ENCODE measurements at regions not wholly inside any gene's neighbourhood (a gene's known extent, or its start where the extent isn't known, plus 50 kb on each side); places are given as distances from the start of the nearest gene placed in this dataset.

DNA sequence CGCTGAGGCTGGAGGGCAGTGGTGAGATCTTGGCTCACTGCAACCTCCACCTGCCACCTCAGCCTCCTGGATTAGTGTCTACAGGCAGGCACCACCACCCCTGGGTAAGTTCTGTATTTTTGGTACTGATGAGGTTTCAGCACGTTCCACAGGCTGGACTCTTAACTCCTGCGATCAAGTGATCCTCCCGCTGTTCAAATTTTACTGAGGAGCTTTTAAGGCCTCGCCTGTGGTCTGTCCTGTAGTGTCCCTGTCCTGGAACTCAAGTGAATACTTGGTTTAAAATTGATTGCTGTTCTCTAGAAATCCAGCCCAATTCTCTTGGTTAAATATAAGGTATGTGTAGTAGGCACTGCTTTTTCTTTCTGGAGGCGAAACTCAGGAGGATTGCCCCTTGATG, 65.2 kb downstream of the DPRX start:
- H3K9me3 ChIP-seq (ENCODE audit: control insufficient read depth, insufficient read depth, low read length), result peaks cover 7% of the 10 kb centered on the region
- H3K4me3 ChIP-seq (ENCODE audit: low read length), result no peak overlapping the region
- H3K36me3 ChIP-seq (ENCODE audit: control insufficient read depth, insufficient read depth, low read length), result peaks cover 22% of the 10 kb centered on the region; the same call in 1 of the 2 replicates
- no CpG with 5 or more reads among the region's 6 CpGs for WGBS (ENCODE audit: insufficient coverage, insufficient read length)
- no peak overlapping the region for H3K27ac ChIP-seq (ENCODE audit: low read length)
- H3K27me3 ChIP-seq (ENCODE audit: control insufficient read depth, insufficient read depth, low read length), result no peaks in the 10 kb centered on the region
- H3K4me1 ChIP-seq (ENCODE audit: control insufficient read depth, insufficient read depth, low read length), result no peaks in the 10 kb centered on the region
- peak; percentile 45 for DNase-seq (ENCODE audit: low read depth, low spot score)

DNA sequence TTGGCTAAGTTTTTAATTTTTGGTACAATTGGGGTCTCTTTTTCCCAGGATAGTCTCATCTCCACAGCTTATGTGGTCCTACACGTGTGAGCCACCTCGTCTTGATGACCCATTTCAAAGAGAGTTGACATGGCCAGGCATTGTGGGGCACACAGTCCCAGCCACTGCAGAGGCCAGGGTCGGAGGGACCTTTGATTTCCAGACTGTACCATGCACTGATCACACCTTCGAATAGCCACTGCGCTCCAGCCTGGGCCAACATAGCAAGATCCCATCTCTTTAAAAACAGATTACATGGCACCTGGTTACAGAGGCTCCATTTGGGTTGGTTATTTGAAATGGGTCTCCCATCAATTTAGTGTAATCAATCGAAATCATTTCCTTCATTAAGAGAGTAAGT, 71.6 kb downstream of the DPRX start:
- H3K27me3 ChIP-seq (ENCODE audit: control insufficient read depth, insufficient read depth, low read length), result no peaks in the 10 kb centered on the region
- H3K27ac ChIP-seq (ENCODE audit: low read length), result no peak overlapping the region
- no peak overlapping the region for H3K4me3 ChIP-seq (ENCODE audit: low read length)
- no peaks in the 10 kb centered on the region for H3K9me3 ChIP-seq (ENCODE audit: control insufficient read depth, insufficient read depth, low read length)
- no peak for DNase-seq (ENCODE audit: low read depth, low spot score)
- H3K4me1 ChIP-seq (ENCODE audit: control insufficient read depth, insufficient read depth, low read length), result no peaks in the 10 kb centered on the region
- WGBS (ENCODE audit: insufficient coverage, insufficient read length), result no CpG with 5 or more reads among the region's 6 CpGs
- H3K36me3 ChIP-seq (ENCODE audit: control insufficient read depth, insufficient read depth, low read length), result peaks cover 2% of the 10 kb centered on the region; the same call in 1 of the 2 replicates

DNA sequence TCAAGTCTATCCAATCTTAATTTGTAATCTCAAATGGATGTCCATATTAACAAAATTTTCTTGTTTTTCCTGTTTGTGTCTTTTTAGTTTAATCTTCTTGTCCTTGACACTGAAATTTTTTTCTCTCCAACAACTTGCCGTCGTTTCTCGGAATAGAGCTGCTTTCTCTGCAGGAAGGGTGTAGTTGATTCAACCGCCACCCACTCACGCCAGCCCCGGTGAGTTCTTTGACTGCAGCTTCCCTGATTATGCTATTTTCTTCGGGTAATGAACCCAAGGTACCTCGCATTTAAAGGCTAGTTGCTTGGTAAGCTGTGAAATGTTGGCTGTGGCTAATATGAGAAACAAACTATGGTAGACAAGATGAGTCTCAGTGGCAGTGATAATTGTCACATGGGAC, 72.2 kb downstream of the DPRX start:
- H3K27ac ChIP-seq (ENCODE audit: low read length), result no peak overlapping the region
- H3K27me3 ChIP-seq (ENCODE audit: control insufficient read depth, insufficient read depth, low read length), result no peaks in the 10 kb centered on the region
- H3K9me3 ChIP-seq (ENCODE audit: control insufficient read depth, insufficient read depth, low read length), result no peaks in the 10 kb centered on the region
- no CpG with 5 or more reads among the region's 8 CpGs for WGBS (ENCODE audit: insufficient coverage, insufficient read length)
- H3K4me1 ChIP-seq (ENCODE audit: control insufficient read depth, insufficient read depth, low read length), result no peaks in the 10 kb centered on the region
- no peak for DNase-seq (ENCODE audit: low read depth, low spot score)
- peaks cover 2% of the 10 kb centered on the region; the same call in 1 of the 2 replicates for H3K36me3 ChIP-seq (ENCODE audit: control insufficient read depth, insufficient read depth, low read length)
- H3K4me3 ChIP-seq (ENCODE audit: low read length), result no peak overlapping the region

DNA sequence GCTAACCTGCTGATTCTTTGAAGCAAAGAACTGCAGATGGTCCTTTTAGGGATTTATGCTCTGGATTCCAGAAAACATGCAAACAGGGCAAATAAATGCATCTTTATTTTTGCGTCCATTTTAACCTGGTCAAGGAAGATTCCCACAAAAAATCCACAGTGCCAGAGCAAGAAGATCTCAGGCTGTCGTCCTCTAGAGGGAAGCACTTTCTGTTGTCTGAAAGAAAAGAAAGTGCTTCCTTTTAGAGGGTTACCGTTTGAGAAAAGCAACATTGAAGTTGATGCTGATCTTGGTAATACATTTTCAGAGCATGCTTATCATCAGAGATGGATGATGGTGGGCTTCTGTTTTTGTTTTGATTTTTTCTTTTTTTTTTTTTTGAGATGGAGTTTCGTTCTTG, 75.5 kb downstream of the DPRX start:
- no CpG with 5 or more reads among the region's 4 CpGs for WGBS (ENCODE audit: insufficient coverage, insufficient read length)
- DNase-seq (ENCODE audit: low read depth, low spot score), result no peak
- Histone ChIP-seq H3K9me3 (ENCODE audit: control insufficient read depth, insufficient read depth, low read length) (no peaks in the 10 kb centered on the region), H3K4me1 (ENCODE audit: control insufficient read depth, insufficient read depth, low read length) (no peaks in the 10 kb centered on the region), H3K27me3 (ENCODE audit: control insufficient read depth, insufficient read depth, low read length) (no peaks in the 10 kb centered on the region), H3K36me3 (ENCODE audit: control insufficient read depth, insufficient read depth, low read length) (no peaks in the 10 kb centered on the region), H3K27ac (ENCODE audit: low read length) (no peak overlapping the region), H3K4me3 (ENCODE audit: low read length) (no peak overlapping the region)

DNA sequence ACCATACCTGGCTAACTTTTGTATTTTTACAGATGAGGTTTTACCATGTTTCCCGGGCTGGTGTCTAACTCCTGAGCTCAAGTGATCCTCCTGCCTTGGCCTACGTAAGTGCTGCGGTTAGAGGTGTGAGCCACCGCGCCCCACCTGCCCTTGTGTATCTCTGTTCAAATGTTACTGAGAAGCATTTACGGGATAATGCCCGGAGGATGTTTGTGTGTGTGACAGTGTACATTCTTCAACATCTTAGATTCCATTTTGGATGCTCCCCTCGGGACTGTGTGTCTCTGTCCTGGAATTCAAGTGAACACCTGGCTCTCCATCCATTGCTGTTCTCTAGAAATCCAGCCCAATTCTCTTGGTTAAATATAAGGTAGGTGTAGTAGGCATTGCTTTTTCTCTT, 93.7 kb downstream of the NLRP12 start:
- no peak overlapping the region for H3K27ac ChIP-seq (ENCODE audit: low read length)
- no peaks in the 10 kb centered on the region for H3K27me3 ChIP-seq (ENCODE audit: control insufficient read depth, insufficient read depth, low read length)
- DNase-seq (ENCODE audit: low read depth, low spot score), result no peak
- no peak overlapping the region for H3K4me3 ChIP-seq (ENCODE audit: low read length)
- no peaks in the 10 kb centered on the region for H3K4me1 ChIP-seq (ENCODE audit: control insufficient read depth, insufficient read depth, low read length)
- H3K9me3 ChIP-seq (ENCODE audit: control insufficient read depth, insufficient read depth, low read length), result no peaks in the 10 kb centered on the region
- no peaks in the 10 kb centered on the region for H3K36me3 ChIP-seq (ENCODE audit: control insufficient read depth, insufficient read depth, low read length)
- WGBS (ENCODE audit: insufficient coverage, insufficient read length), result no CpG with 5 or more reads among the region's 8 CpGs

All from iPS DF 6.9 (cell line).